ENCODE measurements at regions not wholly inside any gene's neighbourhood (a gene's known extent, or its start where the extent isn't known, plus 50 kb on each side); places are given as distances from the start of the nearest gene placed in this dataset.

DNA sequence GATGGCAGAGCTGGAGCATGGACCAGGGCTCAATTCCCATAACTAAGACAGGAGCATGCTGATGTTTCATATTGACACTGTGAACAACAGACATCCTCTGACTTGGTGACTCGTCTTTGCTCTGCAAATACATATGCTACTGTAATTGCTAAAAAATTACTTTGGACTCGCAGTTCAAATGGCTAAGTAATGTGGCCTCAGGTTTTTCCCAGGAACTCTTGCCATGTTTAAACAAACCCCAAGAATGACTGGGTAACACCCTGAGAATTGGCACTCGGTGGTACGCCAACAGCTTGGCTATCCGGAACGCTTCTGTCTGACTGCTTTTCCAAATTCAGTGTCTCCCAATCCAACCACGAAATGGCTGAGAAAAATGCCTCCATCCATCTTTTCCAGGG is 456.7 kb upstream of the THBS1 start:
- Mint-ChIP-seq H3K27ac (ENCODE audit: unreplicated experiment) (no peak overlapping the region), H3K4me3 (ENCODE audit: unreplicated experiment) (no peak overlapping the region), H3K4me1 (ENCODE audit: unreplicated experiment) (peaks cover 40% of the 10 kb centered on the region), H3K9me3 (ENCODE audit: unreplicated experiment) (no peaks in the 10 kb centered on the region), H3K27me3 (ENCODE audit: unreplicated experiment) (no peaks in the 10 kb centered on the region), H3K36me3 (ENCODE audit: unreplicated experiment) (no peaks in the 10 kb centered on the region)
- TF ChIP-seq, protein P1, sequence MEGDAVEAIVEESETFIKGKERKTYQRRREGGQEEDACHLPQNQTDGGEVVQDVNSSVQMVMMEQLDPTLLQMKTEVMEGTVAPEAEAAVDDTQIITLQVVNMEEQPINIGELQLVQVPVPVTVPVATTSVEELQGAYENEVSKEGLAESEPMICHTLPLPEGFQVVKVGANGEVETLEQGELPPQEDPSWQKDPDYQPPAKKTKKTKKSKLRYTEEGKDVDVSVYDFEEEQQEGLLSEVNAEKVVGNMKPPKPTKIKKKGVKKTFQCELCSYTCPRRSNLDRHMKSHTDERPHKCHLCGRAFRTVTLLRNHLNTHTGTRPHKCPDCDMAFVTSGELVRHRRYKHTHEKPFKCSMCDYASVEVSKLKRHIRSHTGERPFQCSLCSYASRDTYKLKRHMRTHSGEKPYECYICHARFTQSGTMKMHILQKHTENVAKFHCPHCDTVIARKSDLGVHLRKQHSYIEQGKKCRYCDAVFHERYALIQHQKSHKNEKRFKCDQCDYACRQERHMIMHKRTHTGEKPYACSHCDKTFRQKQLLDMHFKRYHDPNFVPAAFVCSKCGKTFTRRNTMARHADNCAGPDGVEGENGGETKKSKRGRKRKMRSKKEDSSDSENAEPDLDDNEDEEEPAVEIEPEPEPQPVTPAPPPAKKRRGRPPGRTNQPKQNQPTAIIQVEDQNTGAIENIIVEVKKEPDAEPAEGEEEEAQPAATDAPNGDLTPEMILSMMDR (IDR thresholded peaks at IDR 0.05) = no peak
- no peak for DNase-seq (ENCODE audit: extremely low spot score, unreplicated experiment)

GRCh38 chr15:39124553-39125171 is 456.2 kb upstream of the THBS1 start:
- TF ChIP-seq, protein P1 (IDR thresholded peaks at IDR 0.05) = no peak
- no peaks in the 10 kb centered on the region for H3K36me3 Mint-ChIP-seq (ENCODE audit: unreplicated experiment)
- no peak overlapping the region for H3K4me3 Mint-ChIP-seq (ENCODE audit: unreplicated experiment)
- H3K4me1 Mint-ChIP-seq (ENCODE audit: unreplicated experiment) = peaks cover 40% of the 10 kb centered on the region
- H3K27ac Mint-ChIP-seq (ENCODE audit: unreplicated experiment) = no peak overlapping the region
- no peaks in the 10 kb centered on the region for H3K9me3 Mint-ChIP-seq (ENCODE audit: unreplicated experiment)
- no peaks in the 10 kb centered on the region for H3K27me3 Mint-ChIP-seq (ENCODE audit: unreplicated experiment)
- no peak for DNase-seq (ENCODE audit: extremely low spot score, unreplicated experiment)

DNA sequence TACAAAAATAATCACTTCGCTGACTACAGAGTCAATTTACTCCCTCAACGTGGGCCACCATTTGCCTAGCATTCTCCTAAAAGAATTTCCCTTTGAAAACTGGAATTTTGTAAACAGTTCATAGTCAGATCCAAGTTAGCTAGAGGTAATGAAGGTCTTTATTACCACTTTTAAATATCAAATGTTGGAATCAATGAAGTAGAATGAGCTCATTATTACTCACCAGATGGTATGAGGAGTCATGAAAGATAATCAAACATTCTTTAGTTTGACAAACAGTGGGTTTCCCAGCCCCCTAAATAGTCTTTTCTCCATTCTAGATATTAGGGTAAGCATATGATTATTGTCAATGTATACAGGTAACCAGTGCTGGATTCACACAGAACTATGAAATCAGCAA is 455.7 kb upstream of the THBS1 start:
- DNase-seq (ENCODE audit: extremely low spot score, unreplicated experiment) = no peak
- no peak overlapping the region for H3K4me3 Mint-ChIP-seq (ENCODE audit: unreplicated experiment)
- H3K4me1 Mint-ChIP-seq (ENCODE audit: unreplicated experiment) = peaks cover 41% of the 10 kb centered on the region

DNA sequence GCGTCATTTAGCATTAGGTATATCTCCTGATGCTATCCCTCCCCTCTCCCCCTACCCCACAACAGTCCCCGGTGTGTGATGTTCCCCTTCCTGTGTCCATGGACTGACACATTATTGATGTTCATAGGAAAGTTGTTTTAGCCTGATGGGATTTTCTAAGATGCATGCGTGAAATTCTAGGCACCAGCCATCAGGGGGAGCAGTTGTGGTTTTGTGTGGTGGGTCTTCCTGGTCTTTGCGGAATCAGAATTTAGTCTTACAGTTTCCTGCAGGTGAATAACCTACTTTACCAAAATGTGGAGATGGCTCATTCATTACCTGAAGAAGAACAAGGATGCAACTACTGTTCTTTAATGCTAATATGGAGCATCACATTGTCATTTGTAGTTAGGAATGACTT is 455.0 kb upstream of the THBS1 start:
- Mint-ChIP-seq H3K4me1 (ENCODE audit: unreplicated experiment) (peaks cover 46% of the 10 kb centered on the region), H3K36me3 (ENCODE audit: unreplicated experiment) (no peaks in the 10 kb centered on the region), H3K27me3 (ENCODE audit: unreplicated experiment) (no peaks in the 10 kb centered on the region), H3K4me3 (ENCODE audit: unreplicated experiment) (no peak overlapping the region), H3K27ac (ENCODE audit: unreplicated experiment) (no peak overlapping the region), H3K9me3 (ENCODE audit: unreplicated experiment) (no peaks in the 10 kb centered on the region)
- no peak for DNase-seq (ENCODE audit: extremely low spot score, unreplicated experiment)
- TF ChIP-seq, protein P1 (IDR thresholded peaks at IDR 0.05) = peak; percentile 56

More for the DNA sequence above, 455.7 kb upstream of the THBS1 start:
- H3K9me3 Mint-ChIP-seq (ENCODE audit: unreplicated experiment) = no peaks in the 10 kb centered on the region
- no peaks in the 10 kb centered on the region for H3K27me3 Mint-ChIP-seq (ENCODE audit: unreplicated experiment)
- TF ChIP-seq, protein P1 (IDR thresholded peaks at IDR 0.05) = no peak
- no peaks in the 10 kb centered on the region for H3K36me3 Mint-ChIP-seq (ENCODE audit: unreplicated experiment)
- no peak overlapping the region for H3K27ac Mint-ChIP-seq (ENCODE audit: unreplicated experiment)

- TF ChIP-seq, protein P1 (IDR thresholded peaks at IDR 0.05) = no peak
- peaks cover 52% of the 10 kb centered on the region for H3K4me1 Mint-ChIP-seq (ENCODE audit: unreplicated experiment)
- no peaks in the 10 kb centered on the region for H3K36me3 Mint-ChIP-seq (ENCODE audit: unreplicated experiment)
- no peaks in the 10 kb centered on the region for H3K27me3 Mint-ChIP-seq (ENCODE audit: unreplicated experiment)
- DNase-seq (ENCODE audit: extremely low spot score, unreplicated experiment) = no peak
- no peaks in the 10 kb centered on the region for H3K9me3 Mint-ChIP-seq (ENCODE audit: unreplicated experiment)
- peak overlapping the region; percentile 81 for H3K27ac Mint-ChIP-seq (ENCODE audit: unreplicated experiment)
- H3K4me3 Mint-ChIP-seq (ENCODE audit: unreplicated experiment) = no peak overlapping the region
These were observed 453.6 kb upstream of the THBS1 start for GRCh38 chr15:39127151-39127790.

All from osteocyte (in vitro differentiated cells).